ENCODE measurements at regions not wholly inside any gene's neighbourhood (a gene's known extent, or its start where the extent isn't known, plus 50 kb on each side); places are given as distances from the start of the nearest gene placed in this dataset.

DNA sequence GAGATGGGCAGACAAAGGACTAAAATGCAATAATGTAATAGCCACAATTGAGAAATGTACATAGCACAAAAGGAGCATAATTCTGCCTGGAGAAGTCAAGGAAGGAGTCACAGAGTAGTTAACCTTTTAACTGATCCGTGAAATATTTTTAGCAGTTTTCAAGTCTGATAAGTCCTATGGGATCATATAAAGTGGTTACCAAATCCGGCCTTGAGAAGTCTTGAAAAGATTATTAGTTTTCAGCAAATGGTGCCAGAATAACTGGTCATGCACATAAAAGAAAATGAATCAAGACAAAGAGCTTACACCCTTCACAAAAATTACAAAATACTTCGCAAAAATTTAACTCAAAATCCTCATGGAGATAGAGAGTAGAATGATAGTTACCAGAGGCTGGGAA is 788.7 kb upstream of the AMOT start:
- TF ChIP-seq ARNTL (CRISPR knock-in tag; IDR thresholded peaks at IDR 0.05; ENCODE audit: borderline replicate concordance, low read depth), result no peak
- no peak for TF ChIP-seq ZNF565 (CRISPR knock-in tag; conservative IDR thresholded peaks at IDR 0.05; ENCODE audit: low read depth)
- TF ChIP-seq PATZ1 (CRISPR knock-in tag; IDR thresholded peaks at IDR 0.05; ENCODE audit: borderline replicate concordance), result no peak
- no peak for TF ChIP-seq TOX (CRISPR knock-in tag; IDR thresholded peaks at IDR 0.05; ENCODE audit: borderline replicate concordance)
- TF ChIP-seq TCF4 (CRISPR knock-in tag; IDR thresholded peaks at IDR 0.05; ENCODE audit: borderline replicate concordance), result no peak
- TF ChIP-seq CREB5 (CRISPR knock-in tag; IDR thresholded peaks at IDR 0.05; ENCODE audit: low read depth), result no peak
- no peak for TF ChIP-seq ZNF8 (CRISPR knock-in tag; IDR thresholded peaks at IDR 0.05)
- TF ChIP-seq SNAI2 (CRISPR knock-in tag; IDR thresholded peaks at IDR 0.05), result no peak
- TF ChIP-seq GLIS3 (CRISPR knock-in tag; IDR thresholded peaks at IDR 0.05), result no peak
- TF ChIP-seq ZNF70 (CRISPR knock-in tag; IDR thresholded peaks at IDR 0.05), result no peak
- TF ChIP-seq CSDC2 (CRISPR knock-in tag; IDR thresholded peaks at IDR 0.05), result no peak
- TF ChIP-seq ESRRG (CRISPR knock-in tag; IDR thresholded peaks at IDR 0.05), result no peak
- no peak for TF ChIP-seq OSR1 (CRISPR knock-in tag; IDR thresholded peaks at IDR 0.05)
- no peak for TF ChIP-seq BACH2 (CRISPR knock-in tag; IDR thresholded peaks at IDR 0.05; ENCODE audit: borderline replicate concordance)

All from SK-N-SH treated with all-trans-retinoic acid at 6 μM for 48 hours (cell line).